NCI-H2171 treated with DMSO at 0.1 percent for 48 hours (cell line): ENCODE measurements at regions not wholly inside any gene's neighbourhood (a gene's known extent, or its start where the extent isn't known, plus 50 kb on each side); places are given as distances from the start of the nearest gene placed in this dataset.
"Not testable (repeated sequence)": the region's sequence is repeated elsewhere in the genome, so short reads cannot be mapped to it uniquely, and the experiment has no call there.

Experiments used
- DNase-seq: peaks from one replicate; lab custom pipeline; 2025; lab: John Stamatoyannopoulos, UW

DNA sequence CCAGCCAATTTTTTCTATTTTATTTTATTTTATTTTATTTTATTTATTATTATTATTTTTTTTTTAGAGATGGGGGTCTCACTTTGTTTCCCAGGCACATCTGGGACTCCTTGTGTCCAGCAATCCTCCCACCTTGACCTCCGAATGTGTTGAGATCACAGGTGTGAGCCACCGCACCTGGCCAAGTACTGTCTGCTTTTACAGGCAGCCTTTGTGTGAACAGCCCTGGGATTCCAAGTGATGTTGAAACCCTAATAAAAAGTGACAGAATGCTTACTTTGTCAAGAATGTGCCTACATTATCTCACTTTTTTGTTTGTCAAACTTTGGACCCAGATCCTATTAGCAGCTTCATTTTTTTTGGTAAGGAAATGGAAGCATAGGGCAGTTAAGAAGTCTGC is 220.1 kb upstream of the EDNRB start:
- no peak for DNase-seq

DNA sequence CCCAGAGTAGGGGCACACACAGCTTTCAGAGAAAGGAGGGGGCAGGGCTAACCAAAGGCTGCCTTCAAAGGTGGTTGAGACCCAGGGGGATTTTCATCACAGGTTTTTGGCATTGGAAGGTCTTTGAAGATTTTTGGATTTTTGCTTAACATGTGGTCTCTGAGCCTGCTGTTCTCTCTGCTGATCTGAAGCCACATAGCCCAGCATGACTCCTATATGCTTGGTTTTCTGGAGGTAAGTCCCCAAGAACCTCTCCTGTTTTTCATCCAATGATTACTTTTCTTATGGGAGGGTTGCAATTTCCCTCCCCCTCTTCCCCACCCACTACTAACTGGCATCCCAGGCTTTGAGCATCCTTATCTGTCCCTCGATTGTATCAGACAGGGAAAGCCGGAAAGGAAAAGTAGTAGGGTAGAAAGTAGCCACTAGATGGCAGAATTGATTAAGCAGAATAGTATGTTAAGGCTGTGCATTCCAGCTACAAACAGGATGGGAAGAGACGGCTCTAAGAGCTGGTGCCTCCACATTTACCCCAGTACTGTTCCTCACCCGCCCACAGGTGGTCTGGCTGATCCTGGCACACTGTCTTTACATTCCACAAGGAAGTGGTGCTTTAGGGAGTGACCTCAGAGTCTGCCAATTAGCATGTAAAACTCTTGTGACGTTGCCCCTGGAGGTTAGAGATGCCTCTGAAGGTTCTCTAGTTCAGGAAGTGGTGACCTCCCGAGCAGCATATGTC is 218.9 kb upstream of the EDNRB start:
- DNase-seq: peak; percentile 83

DNA sequence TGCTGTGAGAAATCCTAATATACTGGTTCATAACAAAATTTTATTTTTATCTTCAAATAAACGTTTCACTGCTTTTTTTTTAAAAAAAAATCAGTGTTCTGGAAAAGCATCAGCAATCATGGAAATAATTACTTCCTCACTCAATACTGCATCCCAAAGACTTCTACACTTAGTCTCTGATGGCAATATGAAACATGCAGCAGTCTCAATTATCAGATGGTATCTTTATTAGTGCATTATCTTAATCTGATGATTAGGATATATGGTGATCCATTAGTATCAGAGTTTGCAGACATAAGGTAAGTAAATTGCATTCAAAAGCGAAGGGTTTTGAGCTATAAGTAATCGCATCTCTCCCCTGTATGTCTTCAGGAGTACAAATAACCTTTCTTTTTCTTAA is 218.3 kb upstream of the EDNRB start:
- DNase-seq: no peak

DNA sequence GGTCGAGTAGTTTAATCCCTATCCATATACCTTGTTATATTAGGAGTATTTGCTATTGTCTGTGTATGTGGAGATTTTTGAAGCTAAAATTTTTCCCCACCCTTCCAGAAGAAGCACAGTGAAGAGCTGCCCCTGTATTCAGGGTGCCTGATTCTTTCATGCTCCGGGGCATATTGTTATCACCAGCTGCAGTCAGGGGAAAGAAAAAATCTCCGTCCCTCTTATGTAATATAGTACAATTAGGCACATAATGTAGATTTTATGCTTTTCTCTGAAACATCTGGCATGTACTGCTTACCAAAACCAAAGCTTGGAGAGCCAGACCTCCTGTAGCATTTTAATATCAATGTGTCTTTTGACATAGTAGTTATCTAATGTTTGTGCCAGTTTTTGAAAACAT is 214.9 kb upstream of the EDNRB start:
- peak; percentile 16 for DNase-seq

DNA sequence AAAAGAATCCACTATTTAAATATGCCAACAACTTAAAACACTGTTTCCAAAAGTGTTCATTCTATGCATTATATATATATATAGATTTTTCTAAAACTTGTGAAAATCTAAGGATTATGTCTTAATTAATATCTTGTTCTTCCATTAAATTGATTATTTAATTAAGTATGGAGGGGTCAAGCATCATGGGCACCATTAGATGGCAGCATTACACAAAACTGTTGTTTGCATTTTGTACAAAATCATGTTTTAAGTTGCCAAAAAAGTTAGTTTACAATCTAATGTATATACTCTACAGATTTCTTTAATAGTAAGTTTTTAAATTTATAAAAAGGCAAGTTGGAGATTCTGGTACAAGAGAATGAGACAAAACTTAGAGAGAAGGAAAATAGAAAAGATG is 213.2 kb upstream of the EDNRB start:
- no peak for DNase-seq

DNA sequence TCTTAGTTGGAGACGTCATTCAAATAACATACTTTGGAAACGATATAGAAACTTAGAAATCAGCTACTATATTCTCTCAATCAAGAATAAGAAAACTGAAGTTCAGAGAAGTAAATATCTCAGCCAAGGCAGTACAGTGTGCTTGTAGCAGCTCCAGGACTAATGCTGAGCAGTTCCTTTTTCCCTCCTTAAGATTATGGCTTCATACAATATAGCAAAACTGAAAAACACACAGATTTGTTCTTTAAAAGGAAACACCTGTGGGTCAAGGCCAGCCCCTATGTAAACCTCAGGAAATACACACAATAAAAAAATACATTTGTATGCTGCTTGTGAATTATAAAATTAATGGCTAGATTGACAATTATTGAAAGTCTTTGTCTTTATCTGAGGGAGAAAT is 212.7 kb upstream of the EDNRB start:
- no peak for DNase-seq

DNA sequence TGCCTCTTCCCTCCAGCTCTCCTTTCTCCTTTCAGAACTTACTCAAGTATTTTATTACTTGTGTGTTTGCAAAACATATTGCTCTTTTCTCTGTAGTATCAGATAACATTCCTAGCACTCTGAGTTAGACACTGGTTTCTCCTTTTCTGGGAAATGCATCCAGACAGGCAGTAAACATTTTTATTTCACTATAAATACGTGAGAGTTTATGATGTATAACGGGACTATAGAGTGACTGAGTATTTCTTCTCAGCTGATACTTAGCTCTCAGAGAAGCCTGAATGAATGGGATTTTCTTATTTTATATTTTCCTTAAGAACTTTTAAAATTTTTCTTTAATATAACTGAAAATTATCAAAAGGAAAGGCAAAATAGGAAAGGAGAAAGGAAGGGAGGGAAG is 211.2 kb upstream of the EDNRB start:
- no peak for DNase-seq

DNA sequence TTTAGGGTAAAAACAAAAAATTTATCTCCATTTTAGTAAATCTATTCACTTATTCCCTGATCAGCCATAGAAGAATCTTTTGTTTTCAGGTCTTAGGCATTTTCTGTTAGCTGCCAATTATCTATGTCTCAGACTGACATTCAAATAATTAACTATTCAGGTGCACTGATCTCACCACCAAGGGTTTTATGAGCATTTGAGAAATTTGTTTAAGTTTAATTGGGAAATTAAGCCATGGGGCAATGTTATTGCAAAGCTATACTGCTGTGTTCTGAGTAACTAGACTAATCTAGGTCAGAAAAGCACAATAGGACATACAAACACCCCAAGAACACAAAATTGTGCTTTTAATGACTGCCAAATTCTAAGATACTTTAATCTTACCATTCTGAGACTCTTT is 210.7 kb upstream of the EDNRB start:
- DNase-seq: no peak

DNA sequence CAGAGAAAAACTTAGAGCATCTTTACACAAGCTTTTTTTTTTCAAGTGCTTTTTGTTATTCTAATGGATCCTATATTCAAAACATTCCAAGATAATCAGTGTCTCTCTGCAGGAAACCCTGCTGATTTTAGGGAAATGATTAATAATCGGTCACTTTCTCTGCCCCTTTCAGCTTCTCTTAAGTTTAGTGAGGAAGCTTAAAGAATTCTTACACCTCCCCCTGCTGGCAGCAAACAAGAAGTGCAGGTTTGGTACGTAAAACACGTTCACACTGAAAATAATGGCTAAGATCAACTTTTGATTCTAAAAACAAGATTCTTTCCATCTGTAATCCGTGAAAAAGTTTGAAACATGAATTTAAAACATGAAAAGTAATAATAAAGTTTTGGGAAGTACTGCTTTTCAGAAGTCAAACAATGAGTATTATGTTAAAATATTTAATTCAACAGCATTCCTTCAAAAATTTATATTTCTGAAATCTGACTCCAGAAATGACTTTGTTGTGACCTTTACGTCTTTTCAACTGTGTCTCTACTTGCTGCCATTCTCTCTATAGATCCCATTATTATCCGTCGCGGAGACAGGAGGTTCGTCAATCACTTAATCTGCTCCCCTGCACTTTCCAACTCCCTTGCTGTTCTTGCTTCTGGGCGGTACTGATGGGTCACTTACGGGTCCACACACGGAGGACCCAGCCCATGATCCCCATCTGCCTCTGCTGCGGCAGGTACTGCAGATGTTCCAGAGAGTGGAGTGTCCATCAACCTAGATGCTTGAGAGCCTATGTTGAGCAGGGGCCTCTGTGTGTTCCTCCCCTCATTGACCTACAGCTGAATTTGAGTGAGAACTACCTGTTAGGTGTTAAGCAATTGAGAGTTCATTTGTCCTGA is 203.1 kb upstream of the EDNRB start:
- peak; percentile 57 for DNase-seq

DNA sequence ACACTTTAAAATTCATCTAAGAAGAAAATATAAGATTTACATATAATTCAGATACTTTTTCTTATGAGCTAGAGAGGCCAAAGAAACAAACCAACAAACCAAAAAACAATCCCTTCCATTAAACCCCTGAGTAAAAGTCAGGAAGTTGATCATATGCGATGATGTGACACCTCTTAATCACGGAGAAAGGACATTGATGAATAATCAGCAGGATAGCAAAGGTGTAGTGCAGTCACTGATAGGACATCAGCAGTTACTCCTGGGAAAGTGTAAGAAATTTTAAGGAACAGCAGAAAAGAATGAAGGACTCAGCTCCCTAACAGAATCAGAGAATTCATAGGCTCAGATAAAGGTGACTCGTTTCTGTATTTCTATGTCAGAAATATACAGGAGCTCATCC is 202.4 kb upstream of the EDNRB start:
- no peak for DNase-seq

DNA sequence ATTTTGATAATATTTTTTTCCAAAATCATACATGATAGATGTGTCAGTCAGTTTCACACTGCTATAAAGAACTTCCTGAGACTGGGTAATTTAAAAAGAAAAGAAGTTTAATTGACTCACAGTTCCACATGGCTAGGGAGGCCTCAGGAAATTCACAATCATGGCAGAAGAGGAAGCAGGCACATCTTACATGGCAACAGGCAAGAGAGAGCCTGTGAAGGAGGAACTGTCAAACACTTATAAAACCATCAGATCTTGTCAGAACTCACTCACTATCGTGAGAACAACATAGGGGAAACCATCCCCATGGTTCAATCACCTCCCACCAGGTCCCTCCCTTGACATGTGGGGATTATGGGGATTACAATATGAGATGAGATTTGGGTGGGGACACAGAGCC is 201.5 kb upstream of the EDNRB start:
- DNase-seq: not testable (repeated sequence)

DNA sequence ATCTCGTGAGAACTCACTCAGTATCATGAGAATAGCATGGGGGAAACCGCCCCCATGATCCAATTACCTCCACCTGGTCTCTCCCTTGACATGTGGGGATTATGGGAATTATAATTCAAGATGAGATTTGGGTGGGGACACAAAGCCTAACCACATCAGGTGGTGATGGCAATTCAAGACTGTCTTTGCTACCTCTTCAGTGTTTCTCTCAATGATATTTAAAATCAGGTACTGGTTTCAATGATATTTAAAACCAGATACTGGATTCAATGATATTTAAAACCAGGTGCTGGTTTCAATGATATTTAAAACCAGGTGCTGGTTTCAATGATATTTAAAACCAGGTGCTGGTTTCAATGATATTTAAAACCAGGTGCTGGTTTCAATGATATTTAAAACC is 198.4 kb upstream of the EDNRB start:
- DNase-seq: not testable (repeated sequence)

DNA sequence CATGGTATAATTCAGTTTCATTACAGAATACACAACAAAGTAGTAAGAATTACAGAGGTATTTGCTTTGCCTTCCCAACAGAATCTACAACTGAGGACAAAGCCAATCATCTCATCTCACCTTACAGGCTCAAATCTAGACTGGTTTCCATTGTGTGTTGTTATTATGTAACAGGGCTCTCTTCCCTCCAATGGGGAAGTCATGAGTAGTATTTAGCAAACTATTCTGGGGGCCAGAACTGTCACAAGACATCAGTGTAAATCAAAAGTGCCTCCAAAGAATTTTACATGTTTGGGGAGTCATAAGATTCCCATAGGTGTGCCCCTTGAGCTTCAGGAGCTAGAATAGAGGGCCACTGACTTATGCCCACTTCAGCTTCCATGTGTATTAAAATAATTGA is 187.0 kb upstream of the EDNRB start:
- no peak for DNase-seq

DNA sequence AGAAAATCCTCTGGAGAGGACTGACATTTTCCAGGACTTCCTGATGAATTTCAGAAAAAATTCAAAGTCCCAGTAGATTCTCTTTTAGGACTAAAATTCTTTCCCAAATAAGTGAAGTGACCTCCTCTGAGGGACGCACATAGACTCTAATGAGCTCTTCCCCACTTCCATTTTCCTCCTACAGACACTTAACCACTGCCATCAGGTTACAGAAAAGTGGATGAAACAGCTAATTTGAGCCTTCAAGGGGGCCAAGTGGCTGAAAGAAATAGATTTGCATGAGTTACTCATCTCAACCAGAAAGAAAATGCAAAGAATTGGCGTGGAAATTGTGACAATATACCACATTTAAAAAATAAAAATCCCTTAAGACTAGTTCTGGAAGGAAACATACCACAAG is 185.3 kb upstream of the EDNRB start:
- no peak for DNase-seq

DNA sequence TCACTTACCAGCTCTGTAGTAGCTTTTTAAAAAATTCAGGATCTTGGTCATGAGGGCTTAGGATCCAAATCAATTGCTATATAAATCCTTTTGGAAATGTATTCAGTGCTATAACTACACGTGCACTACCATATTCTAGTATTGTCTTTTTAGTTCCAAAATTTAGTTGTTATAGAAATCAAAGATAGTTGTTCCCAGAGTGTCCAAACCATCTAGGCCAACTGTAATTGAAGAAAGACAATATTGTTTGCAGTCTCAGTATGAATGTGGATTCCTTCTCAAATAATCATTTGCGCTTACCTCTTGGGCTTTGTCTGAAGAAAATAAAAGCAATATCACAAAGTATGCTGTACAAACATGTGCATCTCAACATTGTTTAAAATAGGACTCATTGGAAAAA is 184.1 kb upstream of the EDNRB start:
- DNase-seq: no peak

DNA sequence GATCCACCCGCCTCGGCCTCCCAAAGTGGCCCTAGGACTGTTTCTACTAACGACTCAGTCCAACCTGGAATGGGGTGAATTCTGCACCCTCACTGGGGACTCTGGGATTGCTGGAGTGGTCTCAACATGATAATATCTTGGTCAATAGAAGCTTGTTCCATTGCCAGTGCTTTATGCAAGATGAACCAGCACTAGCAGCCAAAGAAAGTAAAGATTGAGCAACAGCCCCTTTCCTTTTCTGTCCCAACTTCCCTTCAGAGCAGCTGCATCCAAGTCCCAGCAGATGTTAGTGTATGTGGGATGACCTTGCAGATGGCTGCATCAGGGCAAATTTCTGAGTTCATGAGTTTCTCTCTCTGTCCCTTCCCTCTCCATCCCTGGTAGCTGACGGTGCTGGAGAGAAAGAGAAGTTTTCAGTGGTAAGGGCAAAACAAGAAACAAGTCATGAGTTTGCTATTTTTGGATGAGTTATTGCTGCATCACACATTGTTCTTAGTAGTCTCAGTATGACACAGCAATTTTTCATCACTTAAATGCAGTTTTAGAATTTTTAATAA is 183.6 kb upstream of the EDNRB start:
- no peak for DNase-seq

DNA sequence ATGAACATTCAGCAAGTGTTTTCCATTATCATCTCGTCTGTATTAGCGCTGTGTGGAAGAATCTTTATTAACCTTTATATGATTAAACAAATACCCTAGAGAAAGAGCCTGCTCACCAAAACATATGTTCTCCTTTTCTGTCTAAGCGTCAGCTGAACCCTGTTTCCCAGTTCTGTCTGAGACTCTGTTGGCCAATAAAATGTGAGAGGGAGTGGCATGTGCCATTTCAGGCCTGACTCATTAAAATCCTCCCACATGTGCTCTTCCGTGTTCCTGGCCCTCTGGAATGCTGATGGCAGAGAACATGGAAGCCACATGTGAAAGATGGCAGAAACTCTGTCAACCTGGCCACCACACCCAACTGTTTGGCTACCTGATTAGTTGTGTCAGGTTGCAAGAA is 181.9 kb upstream of the EDNRB start:
- no peak for DNase-seq

DNA sequence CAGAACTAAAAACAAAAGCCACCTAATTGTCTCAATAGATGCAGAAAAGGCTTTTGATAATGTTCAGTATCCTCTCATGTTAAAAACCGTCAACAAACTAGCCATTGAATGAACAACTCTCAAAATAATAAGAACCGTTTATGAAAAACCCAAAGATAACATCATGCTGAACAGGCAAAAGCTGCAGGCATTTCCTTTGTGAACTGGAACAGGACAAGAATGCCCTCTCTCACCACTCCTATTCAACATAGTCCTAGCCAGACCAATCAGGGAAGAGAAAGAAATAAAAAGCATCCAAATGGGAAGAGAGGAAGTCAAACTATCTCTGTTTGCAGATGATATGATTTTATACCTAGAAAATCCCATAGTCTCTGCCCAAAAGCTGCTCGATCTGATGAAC is 179.6 kb upstream of the EDNRB start:
- DNase-seq: no peak

DNA sequence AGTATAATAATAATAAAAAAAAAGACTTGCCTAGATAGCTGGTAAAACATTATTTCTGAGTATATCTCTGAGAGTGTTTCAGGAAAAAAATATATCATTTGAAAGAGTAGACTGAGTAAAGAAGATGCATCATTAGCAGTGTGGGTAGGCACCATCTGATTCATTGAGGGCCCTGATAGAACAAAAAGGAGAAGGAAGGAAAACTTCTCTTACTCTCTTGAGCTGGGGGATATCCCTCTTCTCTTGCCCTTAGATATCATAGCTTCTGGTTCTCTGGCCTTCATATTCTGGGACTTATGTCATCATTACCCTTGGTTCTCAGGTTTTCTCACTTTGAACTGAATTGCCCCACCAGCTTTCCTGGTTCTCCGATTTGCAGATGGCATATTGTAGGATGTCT is 177.6 kb upstream of the EDNRB start:
- no peak for DNase-seq

DNA sequence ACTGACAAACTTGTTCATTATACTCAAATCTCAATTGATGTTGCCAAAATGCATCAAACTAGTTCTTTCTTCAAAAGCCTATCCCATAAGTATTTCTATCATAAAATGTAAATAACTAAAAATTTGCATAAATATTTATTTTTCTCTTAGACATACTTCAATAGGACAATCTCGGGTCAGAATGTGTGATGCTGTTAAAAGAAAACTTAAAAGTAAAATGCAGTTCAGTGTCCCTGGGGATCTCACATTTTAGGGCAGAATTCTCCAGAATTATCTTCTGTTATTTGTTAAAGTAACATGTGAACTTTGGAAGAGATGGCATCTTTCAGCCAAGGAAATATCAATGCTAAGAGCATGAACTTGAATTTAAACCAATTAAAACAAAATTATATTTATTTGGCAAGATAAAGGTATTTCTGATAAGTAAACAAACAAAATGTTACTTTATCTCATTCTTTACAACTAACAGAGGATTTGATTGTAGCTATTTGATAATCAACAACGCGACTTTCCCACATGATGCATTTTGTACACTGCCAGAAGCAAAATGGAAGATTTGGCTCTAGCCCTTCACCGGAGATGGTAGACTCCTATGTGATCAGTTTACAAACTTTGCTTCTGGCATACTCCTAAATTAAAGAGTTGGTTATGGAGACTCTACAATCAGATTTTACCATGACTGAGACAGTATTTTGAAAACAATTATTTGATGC is 169.5 kb upstream of the EDNRB start:
- DNase-seq: no peak

DNA sequence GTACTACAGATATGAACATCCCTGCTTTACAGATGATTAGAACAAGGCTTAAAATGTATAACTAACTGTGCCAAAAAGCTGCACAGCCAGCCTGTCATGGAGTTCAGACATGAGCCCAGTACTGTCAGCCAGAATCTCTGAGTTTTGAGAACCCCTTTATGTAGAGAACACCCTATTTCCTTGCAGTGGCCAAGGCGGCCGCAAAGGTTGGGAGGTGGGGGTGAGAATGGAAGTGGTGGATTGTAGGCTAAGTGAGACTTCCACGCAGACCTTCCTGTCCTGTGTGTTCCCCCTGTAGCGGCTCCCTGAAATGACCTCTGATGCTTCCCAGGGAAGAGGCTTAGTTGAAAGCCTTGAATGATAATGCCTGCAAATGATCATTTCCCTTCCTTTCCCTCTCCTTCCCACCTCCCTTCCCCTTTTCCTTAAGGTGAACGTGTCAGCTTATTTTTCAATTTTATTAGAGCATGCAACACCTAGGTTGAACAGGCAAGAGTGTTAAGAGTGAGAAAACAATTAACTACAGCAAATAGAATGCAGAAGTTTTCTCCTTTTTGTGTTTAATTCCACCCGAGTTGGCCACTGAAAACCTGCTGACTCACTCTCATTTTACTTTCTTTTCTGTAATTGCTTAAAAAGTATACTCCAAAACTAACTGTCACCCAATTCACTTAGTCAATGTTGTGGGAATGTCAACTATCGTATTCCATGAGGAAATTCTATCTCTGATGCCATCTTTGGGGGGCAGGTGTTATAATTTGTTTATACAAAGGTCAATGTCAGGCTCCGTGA is 167.0 kb upstream of the EDNRB start:
- no peak for DNase-seq

DNA sequence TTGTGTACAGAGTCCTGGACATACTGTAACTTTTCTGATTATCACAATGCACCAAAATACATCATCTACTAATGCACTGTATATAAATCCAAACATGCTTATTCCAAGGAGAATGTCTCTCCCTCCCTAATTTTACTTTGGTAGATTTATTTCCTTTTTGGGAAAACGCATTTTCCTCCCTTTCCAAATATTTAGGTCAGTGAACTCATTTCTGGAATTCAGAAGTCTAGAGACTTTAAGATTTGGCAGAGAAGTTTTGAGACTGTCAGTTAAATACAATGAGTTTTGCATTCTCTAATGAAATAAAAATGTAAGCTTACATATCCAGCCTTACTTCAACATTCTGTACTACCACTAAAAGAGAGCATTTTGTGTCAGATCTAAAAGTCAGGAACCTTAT is 165.8 kb upstream of the EDNRB start:
- DNase-seq: no peak
